SH-SY5Y (cell line): ENCODE measurements at regions not wholly inside any gene's neighbourhood (a gene's known extent, or its start where the extent isn't known, plus 50 kb on each side); places are given as distances from the start of the nearest gene placed in this dataset.
A peak's percentile ranks its signal among the peaks of the same experiment; 100 is the strongest.

Experiments
- GATA2 ChIP-seq: IDR thresholded peaks from 2 replicates; pipeline ENCODE4 v1.6.1; 2011; ENCODE audit warnings: mild to moderate bottlenecking, low read depth, low read length
- GATA3 ChIP-seq: IDR thresholded peaks from 2 replicates; pipeline ENCODE4 v1.6.1; 2011; ENCODE audit warnings: low read depth, mild to moderate bottlenecking, low read length, moderate library complexity

- no peak for TF ChIP-seq GATA3
- TF ChIP-seq GATA2 = no peak
Measured at GRCh38 chr2:122315306-122315705, 559.9 kb downstream of the TSN start.

GRCh38 chr2:122319539-122320132 is 564.2 kb downstream of the TSN start:
- TF ChIP-seq GATA2 = no peak
- no peak for TF ChIP-seq GATA3

- TF ChIP-seq GATA3 (no peak), GATA2 (0 out of 2 replicates have a peak, but pooled peaks have one; percentile 7)
Measured at GRCh38 chr2:122322815-122323214, 567.4 kb downstream of the TSN start.

DNA sequence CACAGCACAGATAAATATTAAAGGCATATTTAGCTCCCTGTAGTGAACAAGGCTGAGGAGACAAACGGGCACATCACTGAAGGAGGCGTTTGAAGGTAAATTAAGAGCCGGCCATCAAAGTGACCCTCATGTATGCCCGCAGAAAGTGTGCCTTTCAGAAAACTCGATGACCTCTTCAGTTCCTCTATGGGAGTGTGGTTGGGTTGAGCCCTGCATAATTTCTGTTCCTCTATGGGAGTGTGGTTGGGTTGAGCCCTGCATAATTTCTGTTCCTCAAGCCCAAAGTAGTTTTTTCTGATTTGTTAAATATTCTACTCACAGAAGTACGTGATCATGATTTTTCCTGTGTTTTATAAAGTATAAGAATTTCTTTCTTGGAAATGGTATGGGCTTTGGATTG is 568.5 kb downstream of the TSN start:
- TF ChIP-seq GATA3 (no peak), GATA2 (no peak)

- no peak for TF ChIP-seq GATA3
- no peak for TF ChIP-seq GATA2
Measured at GRCh38 chr2:122326471-122326870, 571.0 kb downstream of the TSN start.

- TF ChIP-seq GATA2 (no peak), GATA3 (no peak)
Measured at GRCh38 chr2:122328816-122329215, 573.4 kb downstream of the TSN start.

DNA sequence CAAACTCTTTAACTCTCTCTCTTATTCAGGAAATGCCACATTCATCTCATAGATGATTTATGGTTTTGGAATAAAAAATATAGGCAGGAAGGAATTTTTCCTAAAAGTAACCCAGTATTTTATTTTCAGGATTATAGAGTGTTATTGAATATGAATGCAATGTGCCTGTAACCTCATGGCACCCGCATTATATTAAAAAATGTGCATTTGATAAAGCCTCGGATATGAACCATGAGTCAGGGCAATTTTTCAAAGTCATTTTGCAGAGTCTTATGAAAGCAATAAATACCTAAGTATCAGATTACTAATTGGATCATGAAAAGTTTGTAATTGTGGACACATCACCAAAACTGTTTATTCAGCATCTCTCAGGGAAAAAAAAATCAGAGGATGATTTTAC is 573.8 kb downstream of the TSN start:
- TF ChIP-seq GATA3 (no peak), GATA2 (no peak)

DNA sequence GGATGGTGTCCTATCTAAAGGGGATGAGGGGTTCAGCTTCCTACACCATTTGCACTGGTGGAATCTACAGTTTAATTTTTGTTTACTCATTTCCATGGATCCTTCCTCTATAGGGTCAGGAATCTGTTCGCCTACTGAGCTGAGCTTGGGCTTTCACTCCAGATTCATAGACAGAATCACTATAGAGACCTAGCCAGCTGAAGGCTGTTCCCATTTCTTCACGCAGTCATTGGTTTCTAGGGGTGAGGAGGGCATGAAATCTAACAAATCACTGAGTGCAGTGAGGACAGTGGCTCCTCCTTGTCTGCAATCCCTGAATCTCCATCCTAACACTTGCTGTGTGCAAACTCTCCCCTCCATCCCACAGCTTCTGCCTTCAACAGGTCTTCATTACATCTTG is 578.5 kb downstream of the TSN start:
- TF ChIP-seq GATA2 (no peak), GATA3 (no peak)

DNA sequence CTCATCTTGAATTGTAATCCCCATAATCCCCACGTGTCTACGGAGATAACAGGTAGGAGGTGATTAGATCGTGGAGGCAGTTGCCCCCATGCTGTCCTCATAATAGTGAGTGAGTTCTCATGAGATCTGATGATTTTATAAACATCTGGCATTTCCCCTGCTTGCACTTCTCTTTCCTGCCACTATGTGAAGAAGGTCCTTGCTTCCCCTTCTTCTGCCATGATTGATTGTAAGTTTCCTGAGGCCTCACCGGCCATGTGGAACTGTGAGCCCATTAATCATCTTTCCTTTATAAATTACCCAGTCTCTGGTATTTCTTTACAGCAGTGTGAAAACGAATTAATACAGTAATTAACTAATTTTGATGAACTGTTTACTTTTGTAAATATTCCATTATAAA is 582.5 kb downstream of the TSN start:
- TF ChIP-seq GATA3 = no peak
- no peak for TF ChIP-seq GATA2

- no peak for TF ChIP-seq GATA2
- no peak for TF ChIP-seq GATA3
Measured at GRCh38 chr2:122340246-122340645, 584.8 kb downstream of the TSN start.

DNA sequence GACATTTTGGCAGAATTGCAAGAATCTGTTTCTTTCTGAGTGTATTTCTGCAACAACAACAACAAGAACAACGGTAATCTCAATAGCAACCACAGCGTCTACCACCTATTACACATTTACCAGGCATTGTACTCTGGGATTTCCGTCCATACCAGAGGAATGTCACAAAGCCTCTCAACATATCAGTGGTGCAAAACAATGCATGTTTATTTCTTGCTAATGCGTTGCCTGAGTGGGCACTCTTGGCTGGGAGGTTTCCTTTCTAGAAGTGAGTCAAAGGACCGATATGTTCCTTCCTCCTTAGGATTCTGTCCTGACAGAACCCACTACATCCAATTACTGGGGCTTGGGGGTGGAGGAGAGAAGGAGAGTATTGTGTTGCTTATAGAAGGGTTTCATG is 585.6 kb downstream of the TSN start:
- no peak for TF ChIP-seq GATA3
- no peak for TF ChIP-seq GATA2

- TF ChIP-seq GATA3 = no peak
Measured at GRCh38 chr2:122357998-122358397, 602.5 kb downstream of the TSN start.

- TF ChIP-seq GATA3 (peak; percentile 47; the same call in 1 of the 2 replicates), GATA2 (peak; percentile 62; the same call in 1 of the 2 replicates)
Measured at GRCh38 chr2:122358729-122359128, 603.3 kb downstream of the TSN start.

DNA sequence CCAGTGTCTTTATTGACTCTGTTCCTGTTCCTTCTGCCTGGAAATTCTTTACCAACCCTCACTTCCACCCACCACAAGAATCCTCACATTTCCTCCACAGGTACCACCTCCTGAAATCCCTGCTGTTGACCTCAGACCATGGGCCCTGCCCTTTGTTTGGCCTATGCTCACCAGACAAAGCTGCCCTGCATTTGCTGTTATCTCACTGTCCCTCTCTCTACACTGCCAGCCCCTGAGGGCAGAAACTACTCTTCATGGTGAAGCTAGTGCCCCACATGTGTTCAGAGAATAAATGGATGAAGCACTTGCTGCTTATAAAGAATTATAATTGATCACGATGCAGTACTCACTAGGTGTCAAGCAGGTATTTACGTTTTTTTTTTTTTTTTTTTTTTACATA is 608.4 kb downstream of the TSN start:
- TF ChIP-seq GATA3 = no peak
- peak; percentile 44; the same call in 1 of the 2 replicates for TF ChIP-seq GATA2

DNA sequence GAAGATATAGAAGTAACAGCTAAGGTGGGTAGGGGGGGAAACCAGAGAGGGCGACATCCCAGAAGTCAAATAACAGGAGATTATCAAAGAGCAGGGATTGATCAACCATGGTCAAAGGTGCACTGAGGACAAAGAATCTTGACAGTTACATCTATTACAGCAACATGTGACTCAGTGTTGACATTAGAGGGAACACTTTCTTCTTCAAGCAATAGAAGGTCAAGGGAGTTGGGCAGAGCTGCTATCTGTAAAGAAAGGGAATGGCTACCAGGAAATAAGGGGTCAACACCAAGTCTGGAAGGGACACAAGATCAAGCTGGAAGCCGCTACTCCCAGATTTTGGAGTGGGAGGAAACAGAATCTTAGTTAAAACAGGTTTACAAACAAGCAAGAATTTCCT is 611.0 kb downstream of the TSN start:
- TF ChIP-seq GATA3 (no peak), GATA2 (no peak)

GRCh38 chr2:122366969-122367645 is 611.7 kb downstream of the TSN start:
- TF ChIP-seq GATA2 (no peak), GATA3 (no peak)

DNA sequence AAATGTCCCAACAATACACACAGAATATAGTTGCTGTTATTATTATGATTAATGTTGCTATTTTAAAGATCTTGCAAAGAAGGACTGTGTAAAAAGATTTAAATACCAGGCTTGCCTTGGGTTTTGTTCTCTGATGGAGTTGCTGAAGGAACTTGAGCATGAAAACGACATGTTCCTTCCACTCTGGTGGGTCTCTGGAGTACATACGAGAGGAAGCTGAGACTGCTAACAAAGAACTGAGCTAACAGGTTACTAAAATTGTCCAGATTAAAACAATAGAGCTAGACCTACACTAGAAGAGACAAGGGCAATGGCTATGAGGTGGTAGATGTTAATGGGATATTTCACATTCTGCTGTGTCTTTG is 612.2 kb downstream of the TSN start:
- no peak for TF ChIP-seq GATA3
- no peak for TF ChIP-seq GATA2
